GM12864 (cell line): ENCODE measurements at regions not wholly inside any gene's neighbourhood (a gene's known extent, or its start where the extent isn't known, plus 50 kb on each side); places are given as distances from the start of the nearest gene placed in this dataset.

Experiments
- DNase-seq: peaks from one replicate; pipeline ENCODE4 v3.0.0-alpha.2; 2011; ENCODE audit warnings: low read depth
- H3K4me3 ChIP-seq: 2 replicates; pipeline ENCODE4 v1.5.1; 2011; ENCODE audit warnings: mild to moderate bottlenecking, low read depth, low read length, control low read depth
- TF ChIP-seq, protein P1 (sequence below): IDR thresholded peaks from 2 replicates; pipeline ENCODE4 v1.5.1; 2011; ENCODE audit warnings: low read depth, mild to moderate bottlenecking, moderate library complexity, low read length, control low read depth, inconsistent platforms; ENCODE audit errors: missing control alignments

GRCh38 chr4:28385801-28386200, 1525.2 kb downstream of the STIM2 start:
- DNase-seq, result no peak
- H3K4me3 ChIP-seq, result no peak overlapping the region
- TF ChIP-seq, protein P1, sequence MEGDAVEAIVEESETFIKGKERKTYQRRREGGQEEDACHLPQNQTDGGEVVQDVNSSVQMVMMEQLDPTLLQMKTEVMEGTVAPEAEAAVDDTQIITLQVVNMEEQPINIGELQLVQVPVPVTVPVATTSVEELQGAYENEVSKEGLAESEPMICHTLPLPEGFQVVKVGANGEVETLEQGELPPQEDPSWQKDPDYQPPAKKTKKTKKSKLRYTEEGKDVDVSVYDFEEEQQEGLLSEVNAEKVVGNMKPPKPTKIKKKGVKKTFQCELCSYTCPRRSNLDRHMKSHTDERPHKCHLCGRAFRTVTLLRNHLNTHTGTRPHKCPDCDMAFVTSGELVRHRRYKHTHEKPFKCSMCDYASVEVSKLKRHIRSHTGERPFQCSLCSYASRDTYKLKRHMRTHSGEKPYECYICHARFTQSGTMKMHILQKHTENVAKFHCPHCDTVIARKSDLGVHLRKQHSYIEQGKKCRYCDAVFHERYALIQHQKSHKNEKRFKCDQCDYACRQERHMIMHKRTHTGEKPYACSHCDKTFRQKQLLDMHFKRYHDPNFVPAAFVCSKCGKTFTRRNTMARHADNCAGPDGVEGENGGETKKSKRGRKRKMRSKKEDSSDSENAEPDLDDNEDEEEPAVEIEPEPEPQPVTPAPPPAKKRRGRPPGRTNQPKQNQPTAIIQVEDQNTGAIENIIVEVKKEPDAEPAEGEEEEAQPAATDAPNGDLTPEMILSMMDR, result no peak

- TF ChIP-seq, protein P1, result no peak
- DNase-seq, result no peak
- no peak overlapping the region for H3K4me3 ChIP-seq
These were observed 1526.1 kb downstream of the STIM2 start for GRCh38 chr4:28386776-28387175.

GRCh38 chr4:28388471-28388870, 1527.8 kb downstream of the STIM2 start:
- TF ChIP-seq, protein P1, result no peak
- no peak for DNase-seq

DNA sequence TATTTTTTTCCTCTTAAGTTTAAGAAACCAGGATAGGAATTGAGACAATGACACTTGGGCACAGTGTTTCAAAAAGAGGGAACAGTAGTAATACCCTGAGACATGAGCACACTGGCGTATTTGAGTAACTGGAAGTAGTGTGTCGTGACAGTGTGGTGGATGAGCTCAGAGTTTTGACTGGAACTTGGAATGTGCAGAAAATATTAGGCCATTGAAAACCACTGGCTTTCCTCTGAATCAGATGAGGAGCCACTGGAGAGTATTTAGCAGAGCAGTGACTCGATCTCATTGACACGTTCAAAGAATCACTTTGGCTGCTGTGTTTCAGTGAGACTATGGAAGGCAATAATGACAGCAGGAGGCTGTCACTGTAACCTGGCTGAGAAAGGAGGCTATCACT, 1531.2 kb downstream of the STIM2 start:
- TF ChIP-seq, protein P1, result no peak
- no peak for DNase-seq
- no peak overlapping the region for H3K4me3 ChIP-seq

More at GRCh38 chr4:28388471-28388870, 1527.8 kb downstream of the STIM2 start:
- no peak overlapping the region for H3K4me3 ChIP-seq

GRCh38 chr4:28402751-28403150, 1542.1 kb downstream of the STIM2 start:
- TF ChIP-seq, protein P1, result no peak
- H3K4me3 ChIP-seq, result no peak overlapping the region
- DNase-seq, result no peak

DNA sequence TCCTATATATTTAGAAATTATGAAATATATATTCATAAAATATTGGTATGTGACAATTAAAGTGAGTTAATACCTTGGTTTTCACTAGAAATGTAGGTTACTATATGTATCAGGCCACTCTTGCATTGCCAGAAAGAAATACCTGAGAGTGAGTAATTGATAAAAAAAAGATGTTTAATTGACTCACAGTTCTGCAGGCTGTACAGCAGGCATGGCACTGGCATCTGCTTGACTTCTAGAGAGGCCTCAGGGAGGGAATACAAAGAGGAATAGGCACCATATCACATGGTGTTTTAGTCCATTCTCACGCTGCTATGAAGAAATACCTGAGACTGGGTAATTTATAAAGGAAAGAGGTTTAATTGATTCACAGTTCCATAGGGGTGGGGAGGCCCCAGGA, 1560.6 kb downstream of the STIM2 start:
- no peak overlapping the region for H3K4me3 ChIP-seq
- TF ChIP-seq, protein P1, result no peak
- DNase-seq, result no peak

GRCh38 chr4:28426251-28426650, 1565.6 kb downstream of the STIM2 start:
- no peak for DNase-seq
- TF ChIP-seq, protein P1, result no peak
- H3K4me3 ChIP-seq, result no peak overlapping the region
